SK-N-SH (cell line): ENCODE measurements at regions not wholly inside any gene's neighbourhood (a gene's known extent, or its start where the extent isn't known, plus 50 kb on each side); places are given as distances from the start of the nearest gene placed in this dataset.

Source experiments
- EZH2phosphoT487 ChIP-seq: fragments of 200-600 bp; sonication (generic); IDR thresholded peaks from 2 replicates; pipeline ENCODE4 v1.6.1; 2017; ENCODE audit warnings: low read depth, mixed run types, mild to moderate bottlenecking, antibody characterized with exemption, moderate library complexity, borderline replicate concordance
- POLR2AphosphoS5 ChIP-seq: IDR thresholded peaks from 2 replicates; pipeline ENCODE4 v1.6.1; 2012; ENCODE audit warnings: low read depth, low read length
- TF ChIP-seq, protein P1 (sequence below): fragments of 200-600 bp; sonication (generic); IDR thresholded peaks from 2 replicates; pipeline ENCODE4 v1.6.1; 2017; ENCODE audit warnings: antibody characterized with exemption, mild to moderate bottlenecking, moderate library complexity

DNA sequence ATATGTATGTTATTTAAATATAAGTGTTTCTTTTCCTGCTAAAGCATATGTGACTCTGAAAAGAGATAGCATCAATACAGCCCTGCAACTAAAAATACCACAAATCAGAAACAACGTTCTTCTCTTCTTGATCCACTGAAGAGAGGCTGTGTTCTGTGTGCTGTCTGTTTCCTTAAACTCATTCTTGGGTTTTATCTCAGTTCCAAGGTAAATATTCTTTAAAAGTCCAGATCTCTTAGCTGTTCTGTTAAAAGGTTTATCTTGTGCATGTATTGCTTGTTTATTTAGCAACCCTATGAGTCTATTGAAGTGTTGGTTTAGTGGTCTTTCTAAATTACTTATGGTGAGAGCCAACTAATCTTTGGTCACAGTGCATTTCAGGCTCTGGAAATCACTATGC lies 173.3 kb upstream of the NT5C1B start:
- TF ChIP-seq, protein P1, sequence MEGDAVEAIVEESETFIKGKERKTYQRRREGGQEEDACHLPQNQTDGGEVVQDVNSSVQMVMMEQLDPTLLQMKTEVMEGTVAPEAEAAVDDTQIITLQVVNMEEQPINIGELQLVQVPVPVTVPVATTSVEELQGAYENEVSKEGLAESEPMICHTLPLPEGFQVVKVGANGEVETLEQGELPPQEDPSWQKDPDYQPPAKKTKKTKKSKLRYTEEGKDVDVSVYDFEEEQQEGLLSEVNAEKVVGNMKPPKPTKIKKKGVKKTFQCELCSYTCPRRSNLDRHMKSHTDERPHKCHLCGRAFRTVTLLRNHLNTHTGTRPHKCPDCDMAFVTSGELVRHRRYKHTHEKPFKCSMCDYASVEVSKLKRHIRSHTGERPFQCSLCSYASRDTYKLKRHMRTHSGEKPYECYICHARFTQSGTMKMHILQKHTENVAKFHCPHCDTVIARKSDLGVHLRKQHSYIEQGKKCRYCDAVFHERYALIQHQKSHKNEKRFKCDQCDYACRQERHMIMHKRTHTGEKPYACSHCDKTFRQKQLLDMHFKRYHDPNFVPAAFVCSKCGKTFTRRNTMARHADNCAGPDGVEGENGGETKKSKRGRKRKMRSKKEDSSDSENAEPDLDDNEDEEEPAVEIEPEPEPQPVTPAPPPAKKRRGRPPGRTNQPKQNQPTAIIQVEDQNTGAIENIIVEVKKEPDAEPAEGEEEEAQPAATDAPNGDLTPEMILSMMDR, result no peak
- TF ChIP-seq EZH2phosphoT487 (no peak), POLR2AphosphoS5 (peak; percentile 62; the same call in 1 of the 2 replicates)
